ENCODE measurements at regions not wholly inside any gene's neighbourhood (a gene's known extent, or its start where the extent isn't known, plus 50 kb on each side); places are given as distances from the start of the nearest gene placed in this dataset.

DNA sequence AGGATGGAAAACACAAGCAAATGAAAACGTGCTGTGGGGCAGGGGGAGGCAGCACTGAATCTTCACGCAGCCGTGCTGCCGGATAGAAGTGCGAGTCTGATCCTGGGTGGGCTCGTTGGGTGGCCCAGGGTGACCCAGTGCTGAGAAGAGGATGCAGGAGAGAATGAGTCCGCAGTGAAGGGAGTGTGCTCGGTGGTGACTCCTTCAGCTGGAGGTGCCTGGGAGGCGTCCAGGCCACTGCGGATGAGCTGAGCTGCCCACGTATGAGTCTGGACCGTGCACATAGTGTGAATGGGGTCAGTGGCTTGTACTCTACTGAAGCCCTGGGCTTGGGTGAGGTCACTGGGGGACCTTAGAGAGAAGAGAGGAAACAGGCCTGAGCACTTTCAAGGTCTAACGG lies 190.0 kb upstream of the MGMT start:
- no peak for TF ChIP-seq CTCF (IDR thresholded peaks at IDR 0.05; ENCODE audit: low read depth, low read length, missing input control)
- TF ChIP-seq ATF3 (IDR thresholded peaks at IDR 0.05): no peak
- TF ChIP-seq YY1 (IDR thresholded peaks at IDR 0.05): no peak

Data from liver (tissue), 3 donors.